Left cardiac atrium (tissue), 4 donors: ENCODE measurements at regions not wholly inside any gene's neighbourhood (a gene's known extent, or its start where the extent isn't known, plus 50 kb on each side); places are given as distances from the start of the nearest gene placed in this dataset.
"Not testable (repeated sequence)": the region's sequence is repeated elsewhere in the genome, so short reads cannot be mapped to it uniquely, and the experiment has no call there.

ENCODE experiments used
- ATAC-seq, 2 donors: fragments of 200-7000 bp; cut with Tn5 transposase; one replicate each; pipeline ENCODE4 v1.9.1; 2020; ENCODE audit warnings: mild to moderate bottlenecking in 2 of 2, moderate library complexity in 2 of 2
- DNase-seq: peaks from one replicate; pipeline ENCODE4 v3.0.0-alpha.2; 2020
- intact Hi-C, 2 donors: fragments of 100-400 bp; cut with DNase I; formaldehyde crosslinking; loops; one replicate each; pipeline versions ENCODE4 v1.14.1 to v1.15.1; 2022 to 2023
- donor health status: DM: no; HTN: yes; CAD: no.
- donor health status: DM: no; HTN: yes; CAD: no; lungs with severe emphysema.
- donor health status: DM: yes; HTN: yes; CAD: no.
- donor health status: Dilated cardiomyopathy.

DNA sequence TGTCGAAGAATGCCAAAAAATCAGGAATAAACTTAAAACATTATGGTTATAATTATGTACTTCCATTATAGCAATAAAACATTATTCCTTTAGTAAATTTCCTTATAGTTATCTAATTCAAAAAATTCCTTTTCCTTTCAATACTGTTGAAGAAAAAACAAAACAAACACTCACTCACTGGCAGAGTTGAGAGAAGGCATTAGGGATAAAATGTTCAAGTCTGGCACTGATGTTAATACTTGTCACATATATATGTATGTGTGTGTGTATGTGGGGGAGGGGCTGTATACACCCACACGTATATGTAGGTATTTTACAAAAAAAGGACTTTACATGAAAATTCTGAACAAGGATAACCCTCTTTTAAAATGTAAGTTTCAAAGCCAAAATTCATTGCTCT is 150.2 kb upstream of the MEOX2 start:
- DNase-seq (no peak), ATAC-seq (no peak)
- intact Hi-C loops = loop anchor here in 1 of 2 donors (10.0 kb wide), 1 partner anchor 228 kb away; no protein-coding TSS in a partner anchor

DNA sequence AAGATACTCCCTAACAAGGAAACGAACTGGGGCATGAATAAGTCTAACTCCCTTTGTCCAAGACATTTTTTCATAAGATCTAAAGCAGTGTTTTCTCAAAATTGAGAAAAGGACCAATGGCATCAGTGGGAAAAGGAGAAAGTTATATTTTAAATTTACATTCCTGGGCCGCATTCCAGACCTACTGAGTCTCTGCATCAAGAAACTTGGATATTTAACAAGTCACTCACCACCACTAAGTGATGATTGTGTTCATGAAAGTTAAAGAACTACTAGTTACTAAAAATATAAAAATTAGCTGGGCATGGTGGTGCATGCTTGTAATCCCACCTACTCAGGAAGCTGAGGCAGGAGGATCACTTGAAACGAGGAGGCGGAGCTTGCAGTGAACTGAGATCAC is 149.6 kb upstream of the MEOX2 start:
- no peak for ATAC-seq
- intact Hi-C loops = loop anchor here in 1 of 2 donors (10.0 kb wide), 1 partner anchor 229 kb away; no protein-coding TSS in a partner anchor

DNA sequence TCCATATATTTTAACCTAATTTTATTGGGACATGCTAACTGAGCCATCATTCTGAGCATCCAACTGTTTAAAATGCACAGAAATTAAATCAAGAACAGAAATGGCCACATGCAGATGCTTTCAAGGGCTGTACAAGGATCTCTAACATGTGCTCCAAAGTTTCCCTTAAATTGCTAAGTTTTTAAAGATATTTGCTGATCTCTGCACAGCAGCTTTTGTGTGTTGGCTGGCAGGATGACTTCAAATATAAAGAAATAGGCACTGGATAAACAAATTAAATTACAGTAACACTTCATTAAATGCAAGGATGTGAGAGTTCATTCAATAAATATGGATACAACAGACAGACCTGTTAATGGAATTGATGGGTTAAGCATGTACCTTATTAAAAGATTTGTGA is 148.0 kb upstream of the MEOX2 start:
- ATAC-seq (no peak), DNase-seq (no peak)
- intact Hi-C loops = loop anchor here in 1 of 2 donors (10.0 kb wide), 1 partner anchor 230 kb away; no protein-coding TSS in a partner anchor

More for the DNA sequence above, 149.6 kb upstream of the MEOX2 start:
- DNase-seq = no peak

DNA sequence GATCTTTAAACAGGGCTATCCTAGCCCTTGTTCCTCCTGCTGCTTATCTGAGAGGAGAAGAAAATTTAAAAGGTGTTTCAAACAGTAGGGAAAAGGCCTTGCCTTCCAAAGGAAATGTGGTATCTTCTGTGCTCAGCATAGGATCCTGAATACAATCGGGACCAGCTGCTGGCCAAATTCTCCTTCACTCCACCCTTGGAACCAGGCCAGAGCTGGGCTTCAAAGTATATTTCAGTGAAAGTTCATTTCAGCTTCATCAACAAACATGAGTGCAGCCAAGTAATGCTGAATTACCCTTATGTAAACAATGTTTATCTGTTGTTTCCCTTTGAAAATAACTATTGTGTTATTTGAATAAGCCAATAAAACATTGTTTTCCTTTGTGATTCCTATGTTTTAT is 146.5 kb upstream of the MEOX2 start:
- ATAC-seq = peak; percentile 28 to 51
- DNase-seq = peak; percentile 80
- intact Hi-C loops = loop anchor here in 1 of 2 donors (10.0 kb wide), 1 partner anchor 232 kb away; no protein-coding TSS in a partner anchor

DNA sequence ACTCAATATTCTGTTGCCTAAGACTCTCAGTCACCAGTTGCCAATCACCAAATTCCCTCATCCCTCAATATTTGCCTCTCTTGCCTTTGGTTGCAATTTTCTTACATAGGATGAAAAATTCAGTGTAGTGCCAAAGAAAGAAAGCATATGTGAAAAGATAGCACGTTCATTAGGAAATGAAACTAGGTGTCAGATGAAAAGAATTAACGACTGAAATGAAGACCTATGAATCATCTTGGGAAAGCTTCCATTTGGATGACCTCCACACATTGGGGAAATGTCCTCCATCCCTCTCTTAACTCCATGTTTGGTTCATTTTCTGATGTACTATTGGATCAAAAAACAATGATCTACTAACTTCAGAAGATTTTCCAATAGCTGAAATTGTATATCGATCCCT is 145.1 kb upstream of the MEOX2 start:
- intact Hi-C loops = loop anchor here in 1 of 2 donors (10.0 kb wide), 1 partner anchor 233 kb away; no protein-coding TSS in a partner anchor
- DNase-seq (no peak), ATAC-seq (no peak)

DNA sequence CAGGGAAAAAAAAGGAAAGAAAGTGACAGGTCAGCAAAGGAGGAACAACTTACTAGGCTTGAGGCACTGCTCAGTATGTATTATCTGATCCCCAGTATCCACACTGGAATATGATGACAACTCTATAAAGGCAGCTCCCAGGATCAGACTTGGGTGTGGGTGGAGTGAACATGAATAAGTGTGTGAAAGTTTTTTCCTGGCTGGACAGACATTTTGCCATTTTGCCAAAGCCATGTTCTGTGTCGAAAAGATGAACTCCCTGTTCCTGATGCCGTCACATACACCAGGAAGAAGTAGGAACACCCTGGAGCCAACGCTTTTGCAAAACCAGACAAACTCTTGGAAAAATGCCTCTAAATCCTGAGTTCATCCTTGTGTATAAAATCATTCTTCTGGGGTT is 143.2 kb upstream of the MEOX2 start:
- intact Hi-C loops = loop anchor here in 1 of 2 donors (10.0 kb wide), 1 partner anchor 235 kb away; no protein-coding TSS in a partner anchor
- DNase-seq = peak; percentile 29
- ATAC-seq = peak; percentile 86 to 93

DNA sequence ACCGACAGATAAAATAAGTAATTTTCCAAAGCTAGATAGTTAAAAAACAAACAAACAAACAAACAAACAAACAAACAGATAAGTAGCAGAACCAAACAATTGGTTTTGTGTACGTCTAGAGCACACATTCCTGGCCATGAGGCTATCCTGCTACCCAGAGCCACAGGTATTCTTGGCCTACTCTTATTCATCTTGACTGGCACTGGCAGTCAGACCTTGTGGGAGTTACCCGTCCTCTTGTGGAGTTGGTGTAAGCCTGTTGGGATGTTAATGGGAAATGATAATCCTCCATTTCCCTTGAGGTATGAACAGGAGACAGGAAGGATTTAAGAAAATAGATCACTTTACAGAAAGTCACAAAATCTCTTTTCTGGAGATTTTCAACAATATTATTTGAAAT is 142.4 kb upstream of the MEOX2 start:
- no peak for DNase-seq
- intact Hi-C loops = no loop called here

DNA sequence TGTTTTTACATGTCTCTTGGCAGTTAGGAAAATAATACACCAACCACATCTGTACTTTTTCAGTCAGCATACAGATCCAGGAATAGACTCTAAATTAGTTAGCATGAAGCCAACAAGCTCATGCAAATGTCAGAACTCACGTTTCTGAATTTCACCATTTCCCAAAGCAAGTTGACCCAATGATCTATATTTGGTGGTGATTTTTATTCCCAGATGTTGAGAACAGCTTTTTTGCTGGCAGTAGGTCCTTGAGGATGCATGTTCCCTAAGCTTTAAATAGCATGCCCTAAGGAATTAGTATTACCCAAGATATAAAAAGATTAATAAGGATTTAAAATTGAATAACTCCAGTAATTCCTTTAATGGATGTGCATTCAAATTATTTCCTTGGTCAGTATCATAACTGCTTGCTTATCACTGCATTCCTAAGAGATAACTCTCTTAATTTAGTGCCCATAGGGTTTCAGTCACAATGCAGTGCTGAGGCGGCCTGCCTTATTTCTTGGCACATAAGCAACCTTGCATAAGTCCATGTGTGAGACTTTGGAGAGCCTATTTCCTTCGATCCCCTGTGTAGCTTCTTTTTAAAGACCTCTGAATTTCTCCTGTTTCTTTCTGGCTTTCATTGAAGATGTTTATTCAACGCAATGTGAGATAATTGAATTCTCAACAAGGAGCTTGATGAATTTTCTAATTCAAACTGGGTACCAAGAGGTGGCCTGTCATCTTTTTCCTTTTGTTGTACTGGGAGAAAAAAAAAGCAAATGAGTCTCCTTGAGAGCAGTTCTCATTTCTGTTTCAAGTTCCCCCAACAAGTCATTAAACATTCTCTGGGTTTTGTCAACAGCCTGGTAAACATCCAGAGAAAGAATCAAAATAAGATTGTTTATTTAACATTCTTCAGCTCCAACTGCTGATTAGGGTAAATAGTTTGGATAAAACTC is 135.3 kb upstream of the MEOX2 start:
- intact Hi-C loops = no loop called here
- DNase-seq (no peak), ATAC-seq (peak; percentile 31 to 57)

More for the DNA sequence above, 142.4 kb upstream of the MEOX2 start:
- ATAC-seq = no peak

DNA sequence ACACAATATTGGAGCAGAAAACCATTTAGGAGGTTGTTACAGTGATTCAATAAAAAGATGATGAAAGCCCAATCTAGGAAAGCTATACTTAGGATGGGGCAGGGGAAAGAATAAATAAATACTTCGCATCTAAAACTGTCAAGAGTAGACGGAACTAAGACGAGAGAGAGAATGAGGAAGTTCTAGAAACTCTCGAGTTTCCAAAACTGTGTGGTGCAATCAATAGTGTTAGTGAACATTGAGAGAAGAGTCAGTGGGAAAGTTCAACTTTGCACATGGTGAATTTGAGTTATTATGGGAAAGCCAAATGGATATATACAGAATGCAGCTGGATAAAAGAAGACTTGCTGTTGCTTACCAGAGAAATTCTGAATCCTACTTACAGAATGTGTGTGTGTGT is 133.8 kb upstream of the MEOX2 start:
- ATAC-seq (no peak), DNase-seq (no peak)
- intact Hi-C loops = no loop called here

DNA sequence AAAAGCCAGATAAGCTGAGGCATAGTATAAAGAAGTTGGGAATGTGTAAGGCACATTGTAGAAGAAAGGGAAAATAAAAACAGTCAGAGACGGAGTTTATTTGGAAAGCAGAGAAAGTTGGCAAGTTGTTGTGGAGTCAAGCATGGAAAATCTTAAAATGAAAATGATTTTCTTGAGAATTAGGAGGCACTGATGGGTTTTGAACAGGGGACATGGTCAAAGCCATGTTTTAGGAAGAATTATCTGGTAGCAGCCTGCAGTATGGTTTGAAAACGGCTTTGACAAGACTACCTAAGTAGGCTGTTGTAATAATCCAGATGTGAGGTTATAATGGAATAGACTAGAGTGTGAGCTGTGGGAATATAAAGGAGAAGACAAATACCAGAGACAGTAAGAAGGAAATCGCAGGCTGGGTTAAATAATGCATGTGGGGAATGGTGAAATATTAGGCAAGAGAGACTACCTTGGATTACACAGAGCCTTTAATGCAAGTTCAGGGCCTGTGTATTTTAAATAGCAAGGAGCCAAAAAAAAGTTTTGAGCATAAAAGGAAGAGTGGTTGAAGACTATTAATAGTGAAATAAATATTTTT is 130.4 kb upstream of the MEOX2 start:
- ATAC-seq (no peak), DNase-seq (no peak)
- intact Hi-C loops = no loop called here

DNA sequence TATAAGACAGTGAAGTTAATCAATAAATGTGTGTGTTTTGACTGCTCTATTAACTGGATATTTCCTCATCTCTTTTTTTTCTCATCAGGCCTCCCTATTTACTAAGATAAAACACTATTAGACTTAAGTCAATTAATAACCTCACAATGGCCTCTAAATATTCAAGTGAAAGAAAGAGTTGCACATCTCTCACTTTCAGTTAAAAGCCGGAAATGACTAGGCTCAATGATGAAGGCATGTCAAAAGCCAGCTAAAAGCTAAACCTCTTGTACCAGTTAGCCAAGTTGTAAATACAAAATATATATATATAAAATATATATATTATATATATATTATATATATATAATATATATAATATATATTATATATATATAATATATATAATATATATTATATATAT is 127.0 kb upstream of the MEOX2 start:
- intact Hi-C loops = no loop called here
- DNase-seq (no peak), ATAC-seq (no peak)

DNA sequence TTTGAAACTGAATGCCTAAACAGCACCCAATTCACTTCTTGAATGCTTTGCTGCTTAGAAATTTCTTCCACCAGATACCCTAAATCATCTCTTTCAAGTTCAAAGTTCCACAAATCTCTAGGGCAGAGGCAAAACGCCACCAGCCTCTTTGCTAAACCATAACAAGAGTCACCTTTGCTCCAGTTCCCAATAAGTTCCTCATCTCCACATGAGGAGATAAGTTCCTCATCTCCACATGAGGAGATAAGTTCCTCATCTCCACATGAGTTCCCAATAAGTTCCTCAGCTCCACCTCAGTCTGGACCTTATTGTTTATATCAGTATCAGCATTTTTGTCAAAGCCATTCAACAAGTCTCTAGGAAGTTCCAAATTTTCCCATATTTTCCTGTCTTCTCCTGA is 123.9 kb upstream of the MEOX2 start:
- ATAC-seq, intact Hi-C loops, DNase-seq: not testable (repeated sequence)

DNA sequence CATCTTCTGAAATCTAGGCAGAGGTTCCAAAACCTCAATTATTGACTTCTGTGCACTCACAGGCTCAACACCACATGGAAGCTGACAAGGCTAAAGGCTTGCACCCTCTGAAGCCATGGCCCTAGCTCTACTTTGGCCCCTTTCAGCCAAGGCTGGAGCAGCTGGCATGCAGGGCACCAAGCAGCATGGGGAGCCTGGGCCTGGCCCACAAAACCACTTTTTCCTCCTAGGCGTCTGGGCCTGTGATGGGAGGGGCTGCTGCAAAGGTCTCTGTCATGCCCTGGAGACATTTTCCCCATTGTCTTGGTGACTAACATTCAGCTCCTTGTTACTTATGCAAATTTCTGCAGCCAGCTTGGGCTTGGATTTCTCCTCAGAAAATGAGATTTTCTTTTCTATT is 123.5 kb upstream of the MEOX2 start:
- DNase-seq, ATAC-seq, intact Hi-C loops: not testable (repeated sequence)

DNA sequence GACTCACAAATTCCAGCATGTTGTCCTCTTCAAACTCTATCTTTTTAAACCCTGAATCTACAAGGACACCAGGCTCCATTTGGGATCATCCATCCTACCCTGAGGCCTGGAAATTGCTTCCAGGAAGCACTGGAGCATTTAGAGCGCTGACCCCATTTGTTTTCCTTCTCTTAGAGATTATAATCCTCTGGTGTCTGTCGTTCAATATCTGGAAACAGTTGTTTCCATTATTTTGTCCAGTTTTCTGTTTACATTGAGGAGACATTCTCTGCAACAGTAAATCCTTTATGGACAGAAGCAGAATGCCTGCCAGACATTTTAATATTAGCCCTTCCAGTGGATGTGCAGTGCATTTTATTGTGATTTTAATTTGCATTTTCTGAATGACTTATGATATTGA is 119.4 kb upstream of the MEOX2 start:
- ATAC-seq = no peak
- intact Hi-C loops = no loop called here
- DNase-seq = no peak

DNA sequence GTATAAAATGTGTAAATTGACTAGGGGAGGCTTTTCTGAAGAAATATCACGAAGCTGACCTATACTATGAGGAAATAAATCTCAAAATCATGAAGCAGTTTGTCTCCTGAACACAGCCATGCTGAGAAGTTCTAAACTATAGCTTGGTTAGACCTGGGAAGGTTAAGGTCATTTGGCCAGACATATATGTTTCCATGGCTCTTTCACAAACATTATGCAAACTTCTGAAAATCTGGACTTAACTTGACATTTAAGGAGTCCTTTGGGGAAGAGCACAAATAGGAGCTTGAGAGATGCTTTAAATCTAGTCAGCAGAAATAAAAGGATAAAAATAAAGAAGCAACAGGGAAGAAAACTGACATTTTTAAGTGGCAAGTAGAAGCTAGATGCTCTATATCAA is 115.9 kb upstream of the MEOX2 start:
- DNase-seq = no peak
- intact Hi-C loops = no loop called here
- ATAC-seq = no peak

DNA sequence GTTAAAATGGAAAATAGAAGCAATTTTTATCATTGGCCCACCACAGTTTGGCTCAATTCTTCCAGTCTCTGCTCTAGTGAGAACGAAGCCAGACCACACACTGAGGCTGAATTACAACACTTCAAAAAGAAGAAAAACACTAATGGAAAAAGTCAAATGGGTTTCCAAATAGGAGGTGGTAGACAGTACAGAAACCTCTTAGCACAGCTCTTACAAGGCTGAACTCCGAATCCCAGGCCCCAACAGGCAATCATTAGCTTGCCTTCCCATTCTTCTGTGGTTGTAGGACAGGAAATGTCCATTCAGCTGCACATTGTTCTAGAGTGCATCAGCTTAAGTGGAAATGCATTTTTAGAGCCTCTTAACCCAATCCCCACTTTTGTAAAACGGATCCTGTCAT is 115.1 kb upstream of the MEOX2 start:
- intact Hi-C loops = no loop called here
- DNase-seq (peak; percentile 21), ATAC-seq (peak; percentile 79 to 90)

DNA sequence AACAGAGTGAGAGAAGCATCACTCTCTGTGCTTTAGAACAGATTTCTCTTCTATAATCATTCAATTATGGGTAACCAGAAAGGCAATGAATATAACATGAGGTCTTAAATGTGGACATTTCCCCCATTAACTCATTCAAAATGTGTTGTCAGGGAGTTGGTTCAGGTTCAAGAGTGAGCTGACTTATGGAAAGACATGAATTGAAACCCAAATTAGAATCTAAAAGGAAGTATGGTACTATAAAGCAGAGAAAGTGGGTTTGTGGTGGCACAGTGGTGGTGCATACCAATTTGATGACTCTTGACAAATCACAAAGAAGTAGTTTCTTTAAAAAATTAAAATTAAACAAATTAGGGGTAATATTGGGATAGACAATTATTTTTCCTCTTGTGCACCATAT is 114.6 kb upstream of the MEOX2 start:
- intact Hi-C loops = no loop called here

DNA sequence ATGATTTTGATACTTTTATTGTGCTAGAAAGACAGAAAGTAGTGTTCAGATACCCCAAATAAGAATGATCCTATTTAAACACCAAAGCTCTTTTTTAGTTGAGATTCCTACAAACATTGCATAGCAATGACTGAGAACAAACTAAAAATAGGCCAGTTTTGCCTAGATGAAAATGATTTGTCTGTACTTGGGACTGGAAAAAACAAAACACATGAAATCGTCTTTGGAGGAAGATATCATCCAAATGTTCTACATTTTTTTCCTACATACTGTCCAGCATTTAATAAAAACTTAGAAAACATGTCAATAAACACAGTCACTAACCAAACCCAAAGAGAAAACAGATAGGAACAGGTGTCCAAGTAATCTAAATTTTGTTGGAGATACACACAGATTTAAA is 111.6 kb upstream of the MEOX2 start:
- no peak for DNase-seq
- intact Hi-C loops = no loop called here
- ATAC-seq = no peak

More for the DNA sequence above, 114.6 kb upstream of the MEOX2 start:
- ATAC-seq (no peak), DNase-seq (no peak)

DNA sequence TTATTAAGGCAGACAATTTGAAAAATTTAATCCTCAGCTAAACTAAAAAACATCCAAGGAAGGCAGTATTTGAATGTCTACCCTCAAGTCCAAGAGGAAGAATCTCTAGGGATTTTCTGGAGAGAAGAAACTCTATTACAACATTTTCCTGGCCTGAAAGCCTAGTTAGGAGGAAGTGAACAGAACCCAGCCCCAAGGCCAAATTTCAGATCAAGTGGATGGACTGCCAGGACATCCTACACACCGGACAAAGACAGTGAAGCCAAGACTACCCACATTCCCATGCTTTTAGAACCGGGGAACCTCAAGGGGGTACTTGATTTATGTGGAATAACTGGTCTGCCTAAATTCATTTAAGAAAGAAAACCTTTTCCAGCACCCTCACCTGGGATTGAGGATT is 108.9 kb upstream of the MEOX2 start:
- intact Hi-C loops = no loop called here
- peak; percentile 63 to 71 for ATAC-seq
- no peak for DNase-seq

DNA sequence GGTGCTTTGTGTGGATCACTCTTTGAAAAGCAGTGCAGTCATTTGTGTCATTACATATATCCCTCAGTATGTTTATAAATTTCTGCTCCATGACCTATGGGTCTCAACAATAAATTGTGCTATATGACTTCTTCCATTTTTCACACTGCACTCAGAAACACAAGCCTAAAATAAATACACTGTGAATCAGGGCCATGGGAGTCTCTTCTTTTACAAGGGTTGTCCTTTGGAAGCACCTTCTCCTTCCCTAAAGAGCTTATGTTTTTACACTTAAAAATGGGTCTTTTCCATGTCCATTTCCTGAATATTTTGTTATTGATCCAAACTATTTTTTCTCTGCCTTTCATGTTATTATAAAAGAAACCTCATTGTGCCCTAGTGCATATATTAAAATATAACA is 108.3 kb upstream of the MEOX2 start:
- DNase-seq = no peak
- intact Hi-C loops = no loop called here
- no peak for ATAC-seq
